Esophagus muscularis mucosa (tissue), 4 donors: ENCODE measurements at regions not wholly inside any gene's neighbourhood (a gene's known extent, or its start where the extent isn't known, plus 50 kb on each side); places are given as distances from the start of the nearest gene placed in this dataset.

Source experiments
- EP300 ChIP-seq: sonication (generic); formaldehyde crosslinking; IDR thresholded peaks from one replicate; pipeline ENCODE4 v1.6.1; 2017; ENCODE audit warnings: antibody characterized with exemption
- POLR2A ChIP-seq: fragments of 450-650 bp; IDR thresholded peaks from one replicate; pipeline ENCODE4 v1.6.1; 2017; ENCODE audit warnings: antibody characterized with exemption, moderate library complexity, mild to moderate bottlenecking, low read depth
- POLR2AphosphoS5 ChIP-seq, 2 donors: sonication (generic); formaldehyde crosslinking; IDR thresholded peaks; one replicate each; pipeline ENCODE4 v1.6.1; 2017; ENCODE audit warnings: antibody characterized with exemption in 2 of 2
- TF ChIP-seq, protein P1 (sequence below), 3 experiments: fragments of 200-600 bp in 2 of 3; fragments of 450-650 bp in 1 of 3; sonication (generic) in 2 of 3; IDR thresholded peaks; one replicate each; pipeline ENCODE4 v1.5.1; 2017 to 2019; ENCODE audit warnings: antibody characterized with exemption in 3 of 3, mild to moderate bottlenecking in 2 of 3, moderate library complexity in 1 of 3

DNA sequence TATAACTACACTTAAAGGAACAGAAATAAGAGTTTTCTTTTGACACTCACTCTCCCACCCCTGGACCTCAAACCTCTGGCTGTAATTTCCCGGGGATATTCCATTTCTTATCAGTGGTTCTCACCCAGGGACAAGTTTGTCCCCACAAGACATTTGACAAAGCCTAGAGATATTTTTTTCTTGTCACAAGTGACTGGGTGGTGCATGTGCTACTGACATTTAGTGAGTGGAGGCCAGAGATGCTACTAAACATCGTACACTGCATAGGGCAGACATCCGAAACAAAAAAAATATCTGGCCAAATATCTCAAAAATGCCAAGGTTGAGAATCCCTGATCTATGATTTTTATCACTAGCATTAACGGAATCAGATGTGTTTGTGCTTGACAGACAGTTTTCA lies 168.0 kb upstream of the FRMD4B start:
- TF ChIP-seq, protein P1, sequence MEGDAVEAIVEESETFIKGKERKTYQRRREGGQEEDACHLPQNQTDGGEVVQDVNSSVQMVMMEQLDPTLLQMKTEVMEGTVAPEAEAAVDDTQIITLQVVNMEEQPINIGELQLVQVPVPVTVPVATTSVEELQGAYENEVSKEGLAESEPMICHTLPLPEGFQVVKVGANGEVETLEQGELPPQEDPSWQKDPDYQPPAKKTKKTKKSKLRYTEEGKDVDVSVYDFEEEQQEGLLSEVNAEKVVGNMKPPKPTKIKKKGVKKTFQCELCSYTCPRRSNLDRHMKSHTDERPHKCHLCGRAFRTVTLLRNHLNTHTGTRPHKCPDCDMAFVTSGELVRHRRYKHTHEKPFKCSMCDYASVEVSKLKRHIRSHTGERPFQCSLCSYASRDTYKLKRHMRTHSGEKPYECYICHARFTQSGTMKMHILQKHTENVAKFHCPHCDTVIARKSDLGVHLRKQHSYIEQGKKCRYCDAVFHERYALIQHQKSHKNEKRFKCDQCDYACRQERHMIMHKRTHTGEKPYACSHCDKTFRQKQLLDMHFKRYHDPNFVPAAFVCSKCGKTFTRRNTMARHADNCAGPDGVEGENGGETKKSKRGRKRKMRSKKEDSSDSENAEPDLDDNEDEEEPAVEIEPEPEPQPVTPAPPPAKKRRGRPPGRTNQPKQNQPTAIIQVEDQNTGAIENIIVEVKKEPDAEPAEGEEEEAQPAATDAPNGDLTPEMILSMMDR (IDR thresholded peaks at IDR 0.05): no peak
- TF ChIP-seq POLR2A (no peak), POLR2AphosphoS5 (IDR thresholded peaks at IDR 0.05) (no peak), EP300 (no peak)
